Activated CD8-positive, alpha-beta T cell treated with anti-CD3 and anti-CD28 coated beads, Interleukin-2, amount 10 ng/mL, durations not matched to agents 7 days and 5 days (primary cell): ENCODE measurements at regions not wholly inside any gene's neighbourhood (a gene's known extent, or its start where the extent isn't known, plus 50 kb on each side); places are given as distances from the start of the nearest gene placed in this dataset.

Experiments
- ATAC-seq: fragments of 150-1000 bp; cut with Tn5 transposase; one replicate; pipeline ENCODE4 v1.10.0; 2021; ENCODE audit warnings: moderate library complexity
- CTCF ChIA-PET: fragments of 350-600 bp; sonication (Branson Sonifier 250); formaldehyde crosslinking; loops from one replicate; lab custom pipeline; 2021; ENCODE audit warnings: antibody characterized with exemption; lab: Charles Lee
- POLR2A ChIA-PET: fragments of 350-600 bp; sonication (Branson Sonifier 250); formaldehyde crosslinking; loops from one replicate; lab custom pipeline; 2021; ENCODE audit warnings: antibody characterized with exemption; lab: Charles Lee
- DNase-seq: peaks from one replicate; pipeline ENCODE4 v3.0.0-alpha.2; 2020
- H3K27ac Mint-ChIP-seq: one replicate; pipeline ENCODE4 v1.8.0; 2021; ENCODE audit warnings: mild to moderate bottlenecking, mixed read lengths
- H3K27me3 Mint-ChIP-seq: one replicate; pipeline ENCODE4 v1.8.0; 2021; ENCODE audit warnings: low read depth, mixed read lengths
- H3K36me3 Mint-ChIP-seq: one replicate; pipeline ENCODE4 v1.8.0; 2021; ENCODE audit warnings: low read depth, mixed read lengths
- H3K4me1 Mint-ChIP-seq: one replicate; pipeline ENCODE4 v1.8.0; 2021; ENCODE audit warnings: low read depth, mixed read lengths
- H3K4me3 Mint-ChIP-seq: one replicate; pipeline ENCODE4 v1.8.0; 2021; ENCODE audit warnings: mild to moderate bottlenecking, mixed read lengths
- H3K9me3 Mint-ChIP-seq: one replicate; pipeline ENCODE4 v1.8.0; 2022; ENCODE audit warnings: mixed read lengths; ENCODE audit not compliant: insufficient read depth

- no peaks in the 10 kb centered on the region for H3K36me3 Mint-ChIP-seq
- ATAC-seq: no peak
- H3K9me3 Mint-ChIP-seq: no peaks in the 10 kb centered on the region
- H3K27ac Mint-ChIP-seq: no peak overlapping the region
- POLR2A ChIA-PET: no interaction called here
- DNase-seq: no peak
- no peaks in the 10 kb centered on the region for H3K27me3 Mint-ChIP-seq
- no peaks in the 10 kb centered on the region for H3K4me1 Mint-ChIP-seq
- CTCF ChIA-PET: no interaction called here
- no peak overlapping the region for H3K4me3 Mint-ChIP-seq
These were observed 49.7 kb upstream of the WSCD1 start for GRCh38 chr17:6020376-6021010.
